Peyer's patch (tissue), 4 donors: ENCODE measurements at regions not wholly inside any gene's neighbourhood (a gene's known extent, or its start where the extent isn't known, plus 50 kb on each side); places are given as distances from the start of the nearest gene placed in this dataset.

Experiments
- POLR2A ChIP-seq, 2 donors: fragments of 450-650 bp; IDR thresholded peaks; one replicate each; pipeline ENCODE4 v1.5.1; 2017; ENCODE audit warnings: antibody characterized with exemption in 2 of 2, mild to moderate bottlenecking in 2 of 2, moderate library complexity in 2 of 2
- TF ChIP-seq, protein P1 (sequence below), 6 experiments: fragments of 450-650 bp in 4 of 6; fragments of 200-600 bp in 2 of 6; sonication (generic) in 1 of 6; IDR thresholded peaks; one replicate each; pipeline ENCODE4 v1.5.1; 2017 to 2019; ENCODE audit warnings: antibody characterized with exemption in 6 of 6, mild to moderate bottlenecking in 3 of 6, moderate library complexity in 1 of 6

DNA sequence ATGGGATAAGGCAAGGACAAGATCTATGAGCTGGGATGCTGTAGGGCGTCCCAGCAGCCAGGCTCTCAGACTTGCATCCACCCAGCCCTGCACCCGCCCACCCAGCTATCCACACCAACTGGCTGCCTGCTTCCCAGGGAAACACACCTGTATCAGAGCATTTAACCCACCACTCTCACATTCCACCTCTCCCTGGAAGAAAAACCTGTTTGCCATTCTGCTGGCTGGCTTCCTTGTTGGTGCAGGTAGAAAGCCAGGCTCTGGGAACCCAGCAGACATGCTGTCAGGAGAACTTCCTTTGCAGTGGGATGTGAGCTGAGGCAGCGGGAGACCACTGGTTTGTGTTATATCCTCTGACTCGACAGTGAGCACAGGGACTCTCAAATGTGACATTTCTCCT lies 67.0 kb downstream of the FAM241B start:
- TF ChIP-seq, protein P1, sequence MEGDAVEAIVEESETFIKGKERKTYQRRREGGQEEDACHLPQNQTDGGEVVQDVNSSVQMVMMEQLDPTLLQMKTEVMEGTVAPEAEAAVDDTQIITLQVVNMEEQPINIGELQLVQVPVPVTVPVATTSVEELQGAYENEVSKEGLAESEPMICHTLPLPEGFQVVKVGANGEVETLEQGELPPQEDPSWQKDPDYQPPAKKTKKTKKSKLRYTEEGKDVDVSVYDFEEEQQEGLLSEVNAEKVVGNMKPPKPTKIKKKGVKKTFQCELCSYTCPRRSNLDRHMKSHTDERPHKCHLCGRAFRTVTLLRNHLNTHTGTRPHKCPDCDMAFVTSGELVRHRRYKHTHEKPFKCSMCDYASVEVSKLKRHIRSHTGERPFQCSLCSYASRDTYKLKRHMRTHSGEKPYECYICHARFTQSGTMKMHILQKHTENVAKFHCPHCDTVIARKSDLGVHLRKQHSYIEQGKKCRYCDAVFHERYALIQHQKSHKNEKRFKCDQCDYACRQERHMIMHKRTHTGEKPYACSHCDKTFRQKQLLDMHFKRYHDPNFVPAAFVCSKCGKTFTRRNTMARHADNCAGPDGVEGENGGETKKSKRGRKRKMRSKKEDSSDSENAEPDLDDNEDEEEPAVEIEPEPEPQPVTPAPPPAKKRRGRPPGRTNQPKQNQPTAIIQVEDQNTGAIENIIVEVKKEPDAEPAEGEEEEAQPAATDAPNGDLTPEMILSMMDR (IDR thresholded peaks at IDR 0.05): no peak
- TF ChIP-seq POLR2A (IDR thresholded peaks at IDR 0.05): no peak
